ENCODE measurements at regions not wholly inside any gene's neighbourhood (a gene's known extent, or its start where the extent isn't known, plus 50 kb on each side); places are given as distances from the start of the nearest gene placed in this dataset.

GRCh38 chr10:71099731-71100361 lies 112.5 kb upstream of the UNC5B start (continued):
- no peak for TF ChIP-seq ZNF407 (IDR thresholded peaks at IDR 0.05; ENCODE audit: low read depth)
- no peak for TF ChIP-seq BRF2 (IDR thresholded peaks at IDR 0.05; ENCODE audit: borderline replicate concordance, insufficient read depth, insufficient read length)
- TF ChIP-seq ZBTB9 (CRISPR knock-in tag; IDR thresholded peaks at IDR 0.05), result no peak
- no peak for TF ChIP-seq ZNF655 (CRISPR knock-in tag; IDR thresholded peaks at IDR 0.05)
- no peak for TF ChIP-seq ZBTB1 (CRISPR knock-in tag; IDR thresholded peaks at IDR 0.05; ENCODE audit: borderline replicate concordance, low read depth)
- TF ChIP-seq ZBED1 (IDR thresholded peaks at IDR 0.05), result no peak
- TF ChIP-seq CREB3 (tag; conservative IDR thresholded peaks at IDR 0.05; ENCODE audit: low read depth), result no peak

Data from K562 (cell line).